Renal cortex interstitium (tissue), 11 donors: ENCODE measurements at regions not wholly inside any gene's neighbourhood (a gene's known extent, or its start where the extent isn't known, plus 50 kb on each side); places are given as distances from the start of the nearest gene placed in this dataset.

Experiments
- DNase-seq, 11 donors: peaks; one replicate each; pipeline ENCODE4 v3.0.0-alpha.2; 2013; ENCODE audit warnings: low read depth in 9 of 11, low spot score in 4 of 11; ENCODE audit errors: extremely low read depth in 1 of 11

DNA sequence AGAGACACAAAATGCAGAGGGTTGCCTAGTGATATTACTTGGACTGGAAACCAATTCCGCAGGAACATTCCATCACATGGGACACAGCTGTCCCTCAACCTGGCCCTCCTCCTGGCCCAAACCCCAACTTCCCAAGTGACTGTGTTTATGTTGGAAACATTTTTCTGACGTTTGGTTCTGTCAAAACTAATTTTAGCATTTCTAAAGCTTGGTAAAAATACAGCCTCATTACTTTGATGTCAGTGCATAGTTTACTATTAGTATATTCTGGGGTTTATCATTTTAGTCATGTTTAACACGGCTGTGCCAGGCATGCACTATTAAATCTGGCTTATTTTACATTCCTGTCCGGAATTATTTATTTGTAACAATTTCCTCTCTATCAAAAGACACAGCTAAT, 69.9 kb downstream of the GLI2 start:
- DNase-seq, result peak in 2 of 11 donors; percentile 40 to 53

DNA sequence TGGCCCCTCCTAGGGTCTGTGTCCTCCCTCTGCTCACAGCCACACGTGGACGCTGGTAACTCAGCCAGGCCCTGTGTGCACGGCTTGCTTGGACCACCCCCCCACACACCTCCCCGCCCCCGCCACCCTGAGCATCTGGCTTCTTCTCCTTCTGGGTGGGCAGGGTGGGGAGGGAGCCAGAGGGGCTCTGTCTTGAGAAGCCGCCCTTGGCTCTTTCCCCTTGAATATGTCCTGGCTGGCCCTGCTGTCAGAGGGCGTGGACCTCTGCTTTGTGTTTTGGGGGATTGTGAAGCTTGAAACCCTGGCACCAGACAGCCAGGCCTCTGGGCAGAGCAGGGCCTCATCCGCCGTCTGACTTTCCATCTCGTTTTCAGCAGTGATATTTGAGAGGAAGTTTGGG, 72.1 kb downstream of the GLI2 start:
- no peak for DNase-seq

DNA sequence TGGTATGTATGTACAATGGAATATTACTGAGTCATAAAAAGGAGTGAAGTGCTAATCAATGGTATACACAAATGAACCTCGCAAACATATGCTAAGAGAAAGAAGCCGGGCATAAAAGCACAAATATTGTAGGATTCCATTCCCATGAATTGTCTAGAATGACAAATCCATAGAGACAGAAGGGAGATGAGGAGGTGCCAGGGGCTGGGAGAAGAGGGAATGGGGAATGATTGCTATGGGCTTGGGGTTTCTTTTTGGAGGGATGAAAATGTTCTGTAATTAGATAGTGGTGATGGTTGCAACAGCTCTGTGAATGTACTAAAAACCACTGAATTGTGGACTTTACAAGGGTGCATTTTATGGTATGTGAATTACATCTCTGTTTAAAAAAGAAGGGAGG, 73.5 kb downstream of the GLI2 start:
- DNase-seq, result no peak

DNA sequence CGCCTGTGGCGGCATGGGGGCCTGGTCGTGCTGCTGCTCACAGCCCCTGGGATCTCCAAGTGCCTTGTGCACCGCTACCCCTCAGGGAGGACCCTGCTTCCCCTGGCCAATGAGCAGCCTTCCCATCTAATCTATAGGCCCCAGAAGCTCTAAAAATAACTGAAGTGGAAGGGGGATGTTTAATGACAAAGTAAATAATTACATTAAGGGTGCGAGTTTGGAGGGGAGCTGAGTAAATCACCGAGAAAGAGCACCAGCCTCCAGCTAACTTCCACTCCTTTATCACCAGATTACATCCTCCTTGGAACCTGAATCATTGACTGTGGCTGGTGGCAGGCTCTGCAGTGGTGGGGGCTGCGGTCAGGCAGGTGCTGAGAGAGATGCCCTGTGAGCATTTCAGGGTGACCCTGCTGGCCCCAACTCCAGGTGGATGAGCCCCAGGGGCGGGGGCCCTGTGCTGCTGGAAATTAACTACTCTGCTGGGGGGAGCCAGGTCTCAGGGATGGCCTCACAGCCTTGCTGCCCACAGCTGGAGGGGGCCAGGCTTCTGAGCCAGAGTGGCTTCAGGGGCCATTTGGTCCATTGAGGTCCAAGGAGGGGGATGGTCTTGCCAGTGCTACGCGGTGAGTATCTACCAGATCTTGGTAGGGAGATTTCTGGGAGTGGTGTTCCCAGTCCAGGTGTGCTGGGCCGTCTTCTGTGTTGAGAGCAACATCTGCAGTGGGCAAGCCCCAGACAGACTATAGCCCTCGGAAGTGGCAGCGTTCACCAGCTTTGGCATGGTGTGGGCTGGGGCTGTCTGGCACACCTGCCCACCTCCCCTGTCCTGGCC, 74.2 kb downstream of the GLI2 start:
- no peak for DNase-seq

DNA sequence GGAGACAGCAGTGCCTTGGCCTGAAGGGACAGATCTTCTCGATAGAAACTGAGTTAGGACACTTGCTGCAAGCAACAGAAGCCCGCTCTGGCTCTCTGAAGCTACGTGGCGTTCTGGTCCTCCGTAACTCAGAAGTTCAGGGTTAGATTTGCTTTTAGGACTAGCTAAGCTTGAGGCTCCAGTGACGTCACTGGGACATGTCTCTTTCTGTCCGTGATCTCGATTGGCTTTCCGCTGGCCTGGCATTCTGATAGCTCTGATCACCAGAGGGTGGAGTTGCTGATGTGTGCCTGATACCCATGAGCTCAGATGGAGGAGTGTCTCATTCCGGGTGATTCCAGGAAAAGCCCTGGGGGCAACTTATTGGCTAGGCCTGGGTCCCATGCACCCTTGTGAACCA, 75.0 kb downstream of the GLI2 start:
- no peak for DNase-seq

DNA sequence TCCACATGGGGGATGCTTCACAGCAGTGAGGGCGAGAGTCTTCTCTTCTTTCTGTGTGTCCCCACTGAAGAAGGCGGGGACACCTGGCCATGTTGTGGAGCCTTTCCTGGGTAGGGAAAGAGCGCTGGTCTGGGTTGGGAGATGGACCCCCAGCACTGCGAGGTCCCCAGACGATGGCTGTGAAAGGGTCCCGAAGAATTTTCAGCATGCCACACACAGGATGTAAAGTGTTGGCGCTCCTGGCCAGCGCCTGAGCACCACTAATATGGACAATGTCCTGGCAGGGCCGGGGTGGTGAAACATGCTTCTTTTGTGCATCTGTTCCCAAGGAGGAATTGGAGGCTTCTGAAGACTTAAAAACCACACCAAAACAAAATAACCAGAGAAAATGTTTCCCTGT, 77.2 kb downstream of the GLI2 start:
- no peak for DNase-seq

DNA sequence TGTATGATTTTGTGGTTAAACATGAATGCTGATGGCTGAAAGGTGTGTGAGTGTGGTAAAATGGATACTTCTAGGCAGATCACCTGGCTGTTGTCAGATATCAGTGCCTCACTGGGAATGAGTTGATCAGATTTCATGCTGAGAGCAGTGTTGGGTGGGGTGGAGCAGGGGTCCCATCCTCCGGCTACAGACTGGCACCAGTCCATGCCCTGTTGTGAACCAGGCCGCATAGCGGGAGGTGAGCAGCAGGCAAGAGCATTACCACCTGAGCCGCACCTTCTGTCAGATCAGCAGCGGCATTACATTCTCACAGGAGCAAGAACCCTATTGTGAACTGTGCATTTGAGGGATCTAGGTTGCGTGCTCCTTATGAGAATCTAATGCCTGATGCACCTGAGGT, 78.7 kb downstream of the GLI2 start:
- DNase-seq, result no peak

DNA sequence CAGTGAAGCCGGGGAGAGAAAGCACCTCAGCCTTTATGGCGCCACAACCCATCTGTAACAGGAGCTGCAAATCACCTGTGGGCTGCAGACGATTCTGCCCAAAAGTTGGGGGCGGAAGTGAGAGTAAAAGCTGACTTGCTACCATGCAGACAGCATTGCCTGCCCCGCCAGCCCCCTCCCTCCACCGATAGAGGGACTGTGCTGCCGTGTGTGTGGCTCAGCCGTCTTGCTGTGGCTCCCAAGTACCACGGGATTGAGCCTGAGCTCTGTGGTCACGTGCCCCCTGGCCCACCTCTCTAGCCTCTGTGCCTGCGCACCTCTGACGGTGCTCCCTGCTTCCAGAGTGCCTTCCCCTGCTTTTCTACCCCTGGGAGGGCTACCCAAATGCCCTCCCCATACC, 79.6 kb downstream of the GLI2 start:
- no peak for DNase-seq

DNA sequence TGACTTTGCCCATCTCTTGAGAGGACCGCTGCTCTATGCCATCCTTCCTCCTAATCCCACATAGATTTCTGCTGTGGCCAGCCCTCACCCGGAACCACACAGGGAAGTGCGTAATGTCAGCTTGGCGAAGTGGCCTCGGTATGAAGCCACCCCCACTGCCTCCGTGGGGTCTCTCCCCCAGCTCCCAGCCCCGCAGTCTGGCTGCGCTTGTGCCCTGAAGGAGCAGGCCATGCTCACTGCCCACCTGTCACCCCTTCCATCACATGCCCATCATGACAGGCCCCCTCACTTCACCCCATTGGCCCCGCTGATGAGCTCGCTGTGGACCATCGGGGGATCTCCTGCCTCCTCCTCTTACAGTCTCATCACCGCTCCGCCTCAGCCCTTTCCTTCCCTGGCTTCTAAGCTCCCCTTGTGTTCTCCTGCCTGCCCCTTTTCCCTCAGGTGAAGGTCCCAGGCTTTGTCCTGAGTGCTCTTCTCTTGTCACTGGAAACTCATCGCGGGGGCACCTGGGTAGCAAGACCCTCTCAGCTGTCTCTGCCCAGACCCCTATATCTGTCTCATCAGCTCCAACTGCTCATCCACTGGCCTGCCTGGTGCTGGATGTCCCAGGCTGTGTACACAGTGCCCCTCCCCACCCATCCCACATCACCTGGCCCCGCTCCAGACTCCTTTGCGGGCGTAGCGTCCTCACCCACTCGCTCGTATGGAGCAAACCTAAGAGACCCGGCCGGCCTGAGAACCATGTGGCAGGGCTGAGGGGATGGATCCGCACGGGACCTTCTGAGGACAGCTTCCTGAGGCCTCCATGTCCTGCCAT, 81.7 kb downstream of the GLI2 start:
- DNase-seq, result no peak

DNA sequence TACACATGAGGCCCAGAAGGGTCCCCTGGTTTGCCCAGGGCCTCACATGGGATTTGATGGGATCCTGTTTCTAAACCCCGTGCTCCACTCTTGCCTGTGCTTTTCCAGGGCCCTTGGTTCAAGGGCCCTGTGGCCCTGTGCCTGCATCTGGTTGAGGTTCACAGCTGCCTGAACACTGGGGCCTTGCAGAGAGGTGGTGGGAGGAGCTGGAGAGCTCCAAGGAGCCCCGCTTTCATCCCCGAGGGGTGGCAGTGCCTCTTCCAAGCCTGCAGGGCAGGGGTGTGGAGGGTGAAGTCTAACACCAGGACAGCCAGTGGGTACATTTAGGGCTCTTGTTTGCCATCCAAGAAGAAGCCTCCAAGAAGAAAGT, 82.3 kb downstream of the GLI2 start:
- no peak for DNase-seq

DNA sequence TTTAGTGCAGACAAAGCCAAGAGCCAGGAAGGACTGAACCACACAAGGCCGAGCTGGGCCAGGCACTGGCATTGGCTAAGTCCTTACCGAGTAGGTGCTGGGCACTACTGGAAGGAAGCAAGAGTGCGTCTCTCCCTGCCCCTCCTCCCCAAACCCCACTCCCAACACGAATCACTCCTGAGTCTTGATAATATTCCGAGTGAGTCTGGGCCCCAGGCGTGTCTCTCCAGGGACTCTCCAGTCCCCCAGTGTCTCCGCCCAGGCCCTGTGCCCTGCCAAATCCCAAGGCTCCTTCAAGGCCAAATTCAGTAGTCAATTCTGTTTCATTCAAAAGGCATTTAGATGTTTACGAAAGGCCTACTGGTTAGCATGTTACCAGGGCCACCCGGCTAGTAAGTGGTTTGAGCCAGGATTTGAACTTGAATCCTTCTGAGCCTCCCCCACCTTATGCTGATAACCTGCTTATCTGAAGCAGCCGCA, 82.8 kb downstream of the GLI2 start:
- DNase-seq, result no peak

DNA sequence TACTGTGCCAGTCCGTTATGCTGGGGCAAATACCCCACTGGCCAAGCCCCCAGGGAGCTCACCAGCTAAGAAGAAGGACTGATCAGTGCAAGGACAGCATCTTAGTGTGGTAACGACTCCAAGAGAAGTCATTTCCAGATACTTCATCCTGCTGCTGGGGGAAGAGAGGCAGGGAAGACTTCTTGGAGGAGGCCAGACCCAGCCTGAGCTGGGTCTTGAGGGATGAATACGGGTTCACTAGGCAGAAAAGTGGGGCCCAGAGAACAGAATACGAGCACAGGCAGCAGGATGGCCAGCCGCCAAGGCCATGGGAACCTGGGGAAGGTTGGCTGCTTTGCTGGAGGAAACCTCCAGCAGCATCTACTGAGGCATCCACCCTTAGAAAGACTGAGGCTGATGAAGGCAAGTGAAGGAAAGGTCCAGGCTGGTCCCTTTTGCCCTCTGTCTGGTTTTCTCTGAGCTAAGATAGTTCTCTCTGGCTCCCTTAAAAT, 84.1 kb downstream of the GLI2 start:
- no peak for DNase-seq

DNA sequence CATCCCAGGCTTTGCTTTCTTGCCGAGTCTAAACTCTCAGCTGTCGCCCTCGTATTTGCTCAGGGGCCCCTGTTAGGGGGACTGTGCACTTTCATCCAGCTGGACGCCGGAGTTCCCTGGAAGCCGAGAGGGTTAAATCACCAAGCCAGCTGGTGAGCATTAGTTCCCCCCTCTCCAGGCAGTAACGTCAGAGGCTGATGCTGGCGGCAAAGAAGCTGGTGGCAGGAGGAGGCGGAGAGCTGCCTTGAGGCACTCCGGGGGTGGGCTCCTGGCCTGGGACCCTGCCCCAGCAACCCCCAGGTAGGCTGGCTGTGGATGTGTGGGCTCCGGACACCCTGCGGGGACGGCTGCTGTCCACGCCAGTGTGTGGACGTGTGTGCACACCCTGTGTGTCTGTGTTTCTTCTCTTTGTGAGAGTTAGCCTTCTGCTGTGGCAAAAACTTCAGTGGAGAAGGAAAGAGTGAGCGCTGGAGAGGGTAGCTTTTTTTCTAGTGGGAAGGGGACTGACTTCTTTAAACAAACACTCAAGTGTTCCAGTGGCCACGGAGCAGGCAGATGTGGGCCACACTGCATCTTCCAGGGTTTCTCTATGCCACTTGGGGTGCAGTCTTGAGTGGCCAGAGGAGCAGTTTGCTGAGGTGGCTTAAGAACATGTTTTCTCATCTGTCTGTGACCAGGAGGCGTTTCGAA, 84.7 kb downstream of the GLI2 start:
- DNase-seq, result peak in 8 of 11 donors; percentile 59 to 78 (median 73)

DNA sequence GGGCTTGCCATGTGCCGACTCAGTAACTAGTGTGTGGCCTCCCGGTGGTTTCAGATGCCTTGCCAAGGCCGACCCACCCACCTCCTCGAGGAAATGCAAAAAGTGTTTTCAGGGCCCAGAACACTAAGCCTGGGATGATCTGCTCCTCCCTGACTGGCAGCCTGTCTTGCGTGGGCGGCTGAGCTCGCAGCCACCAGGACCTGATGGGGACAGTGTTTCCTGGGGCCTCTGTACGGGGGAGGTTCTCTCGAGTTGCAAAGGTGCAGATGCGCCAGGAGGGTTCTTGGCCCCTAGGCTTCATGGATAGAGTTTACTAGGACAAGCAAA, 85.2 kb downstream of the GLI2 start:
- no peak for DNase-seq

DNA sequence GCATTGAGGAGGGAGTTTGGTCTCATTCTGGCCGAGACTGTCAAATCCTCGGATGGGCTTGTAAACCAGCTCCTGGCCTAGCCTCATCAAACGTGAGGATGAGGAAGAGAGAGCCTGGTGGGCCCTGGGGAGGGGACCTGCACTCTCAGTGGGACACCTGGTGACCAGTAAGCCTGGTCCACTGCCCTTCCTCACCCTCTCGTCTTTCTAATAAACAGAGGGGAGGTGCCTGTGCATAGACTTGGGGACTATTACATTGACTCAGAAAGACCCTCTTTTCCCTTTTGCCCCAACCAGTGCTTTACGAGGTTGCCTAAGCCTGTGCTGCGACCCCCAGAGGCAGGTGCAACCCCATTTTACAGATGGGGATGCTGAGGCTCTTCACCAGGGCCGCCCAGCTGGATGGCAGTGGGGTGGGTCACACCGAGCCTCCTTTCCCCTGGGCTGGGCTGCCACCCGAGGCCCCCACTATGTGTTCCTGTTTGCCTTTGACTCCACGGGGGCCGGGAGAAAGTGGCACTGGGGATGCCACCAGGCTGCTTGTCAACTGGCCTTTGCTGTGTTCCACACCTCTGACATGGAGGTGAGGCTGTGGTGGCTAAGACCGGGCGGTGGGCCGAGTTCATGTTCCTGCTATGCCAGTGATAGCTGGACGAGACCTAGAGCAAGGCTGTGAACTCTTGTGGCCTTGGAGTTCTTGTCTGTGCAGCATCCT, 85.9 kb downstream of the GLI2 start:
- no peak for DNase-seq

DNA sequence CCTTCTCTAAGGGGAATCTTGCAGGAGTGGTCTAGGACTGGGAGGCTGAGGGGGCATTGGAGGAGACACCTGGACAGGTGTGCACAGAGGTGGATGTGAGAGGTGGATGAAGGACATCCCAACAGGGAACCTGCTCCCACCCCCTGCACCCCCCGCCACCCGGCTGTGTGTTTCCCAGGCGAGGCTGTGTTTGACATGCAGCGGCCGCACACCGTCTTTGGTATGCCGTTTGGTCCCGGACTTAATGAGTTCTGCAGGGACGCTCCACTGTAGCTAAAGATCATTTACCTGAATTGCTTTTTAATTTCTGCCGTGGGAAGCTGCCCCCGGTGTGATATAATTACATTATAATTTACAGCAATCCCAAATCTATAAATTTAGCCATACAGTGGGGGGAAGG, 87.3 kb downstream of the GLI2 start:
- DNase-seq, result no peak

DNA sequence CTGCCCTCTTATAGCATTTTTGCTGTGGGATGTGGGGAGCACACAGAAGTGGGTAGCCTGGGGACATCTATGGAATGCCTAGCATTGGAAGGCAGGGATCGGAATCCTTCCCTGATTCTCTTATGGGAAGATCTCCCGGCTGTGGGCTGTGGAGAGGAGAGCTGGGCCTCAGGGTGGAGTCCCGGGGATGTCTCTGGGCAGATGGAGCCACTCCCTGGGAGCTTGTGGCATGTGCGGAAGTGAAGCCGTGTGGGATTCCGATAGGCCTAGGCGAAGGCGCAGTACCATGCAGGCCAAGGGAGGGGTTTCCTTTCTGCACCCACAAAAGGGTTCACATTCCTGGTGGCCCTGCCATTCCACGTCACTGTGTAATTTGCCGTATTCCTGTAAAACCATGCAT, 87.9 kb downstream of the GLI2 start:
- no peak for DNase-seq

DNA sequence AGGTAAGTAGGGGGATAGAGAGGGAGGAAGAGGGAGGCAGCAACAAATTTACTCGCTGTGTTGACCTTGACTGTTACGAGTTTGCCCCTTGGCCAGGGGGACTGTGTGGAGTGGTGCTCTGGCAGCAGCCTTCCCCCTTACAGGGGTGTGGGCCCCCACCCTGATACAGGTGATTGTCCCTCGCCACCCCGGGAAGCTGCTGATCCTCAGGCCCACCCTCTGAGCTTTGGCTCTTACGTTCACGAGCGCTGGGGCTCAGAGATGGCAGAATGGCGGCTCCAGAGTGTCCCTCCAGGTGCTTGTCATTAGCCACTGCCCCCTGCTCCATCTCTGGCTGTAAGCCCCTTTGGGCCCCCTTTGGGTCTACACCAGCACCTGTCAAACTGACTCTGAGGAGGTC, 88.6 kb downstream of the GLI2 start:
- DNase-seq, result no peak
